ENCODE measurements at regions not wholly inside any gene's neighbourhood (a gene's known extent, or its start where the extent isn't known, plus 50 kb on each side); places are given as distances from the start of the nearest gene placed in this dataset.
A peak's percentile ranks its signal among the peaks of the same experiment; 100 is the strongest.

- in situ Hi-C loops (cut with HindIII; ENCODE audit: extremely low pct_ligation_motif_present, low pct_unique_long_range_greater_than_20kb) (no loop called here), intact Hi-C loops (cut with micrococcal nuclease; ENCODE audit: unreplicated experiment) (no loop called here)
- peak; percentile 80 for ATAC-seq
- DNase-seq (ENCODE audit: low spot score): peak; percentile 44
- no peaks in the 10 kb centered on the region for H4K20me1 ChIP-seq (ENCODE audit: insufficient read depth, low read length)
- WGBS (ENCODE audit: low lambda C conversion rate): 30% methylated on average over 9 of the region's 9 CpGs
- no peak for FAIRE-seq
- POLR2A ChIA-PET: no interaction called here
- no peaks in the 10 kb centered on the region for H3K36me3 ChIP-seq (replicated peaks in 1 of 2; ENCODE audit: control insufficient read depth in 1 of 2, insufficient read depth in 2 of 2, low read length in 2 of 2)
- no peaks in the 10 kb centered on the region for H3K9me3 ChIP-seq (ENCODE audit: low read length)
- no TSS peak for BruUV-seq (replicated peaks)
- H3K27me3 ChIP-seq (ENCODE audit: control insufficient read depth in 1 of 2, insufficient read depth in 2 of 2, low read length in 2 of 2): peaks cover 0 to 12% of the 10 kb centered on the region in 2 experiments; a peak in 2 of 5 replicates
- CTCF ChIA-PET (ENCODE audit: low intra/inter-chr PET ratio, low total read pairs): no interaction called here
- H3K9ac ChIP-seq (ENCODE audit: insufficient read depth, low read depth, low read length): no peak overlapping the region
- H2AFZ ChIP-seq (ENCODE audit: low read length): no peak overlapping the region
- no peak overlapping the region for H3K4me2 ChIP-seq (ENCODE audit: low read depth, low read length)
- no peak overlapping the region for H3K4me3 ChIP-seq (replicated peaks in 1 of 3; ENCODE audit: insufficient read depth in 1 of 3, low read depth in 2 of 3, low read length in 3 of 3)
- no peaks in the 10 kb centered on the region for H3K4me1 ChIP-seq (ENCODE audit: insufficient read depth, low read length)
- H3K79me2 ChIP-seq (ENCODE audit: insufficient read depth, low read length): no peaks in the 10 kb centered on the region
- no peak overlapping the region for H3K27ac ChIP-seq (ENCODE audit: extremely low read length, insufficient read depth, low read length)
- no peak for TF ChIP-seq ZBTB43 (CRISPR knock-in tag; conservative IDR thresholded peaks at IDR 0.05)
- no peak for TF ChIP-seq MTA3 (CRISPR knock-in tag; IDR thresholded peaks at IDR 0.05)
- TF ChIP-seq RAD21 (CRISPR knock-in tag; IDR thresholded peaks at IDR 0.05): 0 out of 2 replicates have a peak, but pooled peaks have one; percentile 13
- no peak for TF ChIP-seq XBP1 (CRISPR knock-in tag; IDR thresholded peaks at IDR 0.05)
- TF ChIP-seq ZNF281 (CRISPR knock-in tag; IDR thresholded peaks at IDR 0.05; ENCODE audit: borderline replicate concordance): no peak
- peak; percentile 73 to 78 for TF ChIP-seq MAFK (conservative IDR thresholded peaks at IDR 0.05 in 1 of 2, IDR thresholded peaks at IDR 0.05 in 1 of 2; ENCODE audit: low read length in 2 of 2)
- no peak for TF ChIP-seq ZNF605 (CRISPR knock-in tag; IDR thresholded peaks at IDR 0.05)
- TF ChIP-seq MXD1 (CRISPR knock-in tag; IDR thresholded peaks at IDR 0.05): no peak
- no peak for TF ChIP-seq ZNF446 (CRISPR knock-in tag; IDR thresholded peaks at IDR 0.05)
- TF ChIP-seq SMC3 (IDR thresholded peaks at IDR 0.05; ENCODE audit: low read length): peak; percentile 24; the same call in 1 of the 2 replicates
- TF ChIP-seq ZXDC (CRISPR knock-in tag; IDR thresholded peaks at IDR 0.05): no peak
- TF ChIP-seq SATB2 (CRISPR knock-in tag; IDR thresholded peaks at IDR 0.05): no peak
- peak; percentile 56 for TF ChIP-seq CTCF (CRISPR knock-in tag; IDR thresholded peaks at IDR 0.05)
- no peak for TF ChIP-seq ZNF280B (CRISPR knock-in tag; IDR thresholded peaks at IDR 0.05; ENCODE audit: borderline replicate concordance)
Observed at GRCh38 chr16:47928008-47928407, 227.8 kb downstream of the ABCC12 start.
